HG03442 (cell line): ENCODE measurements at regions not wholly inside any gene's neighbourhood (a gene's known extent, or its start where the extent isn't known, plus 50 kb on each side); places are given as distances from the start of the nearest gene placed in this dataset.

ENCODE experiments used
- ATAC-seq: cut with Tn5 transposase; IDR thresholded peaks from one replicate; pipeline ENCODE4 v1.9.1; 2021; ENCODE audit warnings: mild to moderate bottlenecking, moderate library complexity; ENCODE audit not compliant: unreplicated experiment

DNA sequence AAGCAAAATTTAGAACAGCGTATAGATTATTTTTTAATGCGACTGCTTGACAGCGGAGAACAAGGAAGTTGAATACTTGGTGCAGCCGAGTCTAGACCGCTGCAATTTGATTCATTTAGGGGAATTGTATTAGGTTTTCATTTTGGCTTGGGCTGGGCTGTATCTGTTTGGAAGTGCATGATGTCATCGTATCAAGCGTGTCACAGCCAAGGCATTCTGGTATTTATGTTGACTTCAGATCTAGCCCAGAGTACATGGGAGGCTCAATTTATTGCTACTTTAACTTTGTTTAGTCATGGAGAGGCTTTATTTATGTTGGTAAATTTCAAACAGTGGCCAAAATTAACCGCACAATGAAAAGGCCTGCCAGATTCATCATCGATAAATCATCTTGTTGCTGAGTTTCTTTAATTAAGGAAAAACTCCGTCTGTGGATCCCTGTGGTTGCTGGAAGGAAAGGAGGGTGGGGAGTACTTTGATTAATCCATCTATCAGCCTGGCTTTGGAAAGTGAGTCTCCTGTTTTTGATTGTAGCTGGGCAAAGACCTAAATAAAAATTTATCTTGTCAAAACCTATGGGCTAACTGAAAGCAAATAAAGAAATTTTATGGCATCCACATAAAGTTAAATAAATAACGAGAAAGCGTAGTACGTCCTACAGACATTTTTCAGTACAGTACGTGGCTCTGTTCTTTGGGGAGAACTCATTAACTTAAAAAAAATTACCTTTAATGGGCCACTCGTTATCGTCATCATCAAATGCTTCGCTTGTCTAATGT lies 230.4 kb upstream of the SPRED2 start:
- ATAC-seq: no peak

DNA sequence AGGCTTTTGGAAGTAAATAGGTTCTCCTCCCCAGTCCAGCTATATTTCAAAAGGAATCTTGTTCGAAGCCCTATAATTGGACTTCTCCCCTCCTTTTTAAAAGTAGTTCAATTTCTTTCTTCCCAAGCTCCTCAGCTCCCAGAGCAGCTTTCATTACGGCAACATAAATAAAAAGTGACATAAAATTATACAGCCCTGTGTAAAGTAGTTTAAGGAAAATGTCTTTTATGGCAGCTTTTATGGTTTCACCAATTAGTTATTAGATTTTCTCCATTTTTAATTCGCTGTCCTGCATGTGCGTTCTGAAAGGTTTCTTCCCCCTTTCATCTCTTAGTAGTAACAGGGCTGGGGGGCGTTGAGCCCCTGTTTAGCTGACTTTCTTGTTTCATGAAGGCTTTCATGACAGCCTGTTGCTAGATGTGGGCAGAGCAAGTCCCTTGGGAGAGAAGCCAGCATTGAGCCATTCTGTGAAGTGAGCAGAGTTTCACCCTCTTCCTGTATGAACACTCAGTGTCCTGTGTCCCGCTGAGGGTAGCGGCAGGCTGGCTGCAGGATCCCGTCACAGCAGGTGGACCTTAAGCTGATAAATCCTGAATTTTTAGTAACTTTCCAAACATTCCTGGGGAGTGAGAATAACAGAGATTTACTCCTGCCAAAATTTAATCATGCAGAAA lies 229.7 kb upstream of the SPRED2 start:
- ATAC-seq: no peak

DNA sequence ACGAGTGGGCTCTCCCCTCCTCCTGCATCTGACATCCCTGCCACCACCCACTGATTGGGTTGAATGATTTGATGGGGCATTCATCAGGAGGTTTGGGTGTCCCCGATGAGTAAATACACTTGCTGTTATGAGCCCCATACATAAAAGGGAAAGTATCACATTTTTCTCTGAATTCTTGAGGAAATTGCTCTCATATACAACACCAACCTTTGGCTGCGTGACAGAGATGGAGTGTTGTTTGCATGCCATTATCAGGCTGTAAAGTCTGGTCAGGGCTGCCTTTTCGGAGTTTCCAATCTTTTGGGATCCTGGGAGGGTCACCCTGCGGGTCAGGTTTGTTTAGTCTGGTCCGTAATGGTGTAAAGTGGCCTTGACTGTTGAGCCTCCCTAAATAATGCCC lies 227.9 kb upstream of the SPRED2 start:
- no peak for ATAC-seq

DNA sequence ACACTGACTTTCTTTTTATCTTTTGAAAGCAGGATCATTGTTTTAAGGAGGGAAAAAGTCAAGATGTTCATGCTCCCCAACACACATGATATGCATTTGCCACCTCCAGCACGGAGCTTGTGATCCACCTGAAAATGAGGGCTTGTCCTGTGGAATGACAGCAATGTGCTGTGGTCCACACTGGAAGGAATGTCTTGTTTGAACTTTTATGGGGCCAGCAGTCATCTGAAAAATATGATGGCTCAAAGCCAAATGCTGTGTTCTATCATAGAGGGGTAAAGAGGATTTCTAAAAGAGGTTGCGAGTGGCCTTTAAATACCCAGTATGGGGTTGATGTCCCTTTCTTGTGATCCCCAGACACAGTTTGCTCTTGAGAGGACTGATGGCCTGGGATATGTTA lies 226.5 kb upstream of the SPRED2 start:
- ATAC-seq: no peak

DNA sequence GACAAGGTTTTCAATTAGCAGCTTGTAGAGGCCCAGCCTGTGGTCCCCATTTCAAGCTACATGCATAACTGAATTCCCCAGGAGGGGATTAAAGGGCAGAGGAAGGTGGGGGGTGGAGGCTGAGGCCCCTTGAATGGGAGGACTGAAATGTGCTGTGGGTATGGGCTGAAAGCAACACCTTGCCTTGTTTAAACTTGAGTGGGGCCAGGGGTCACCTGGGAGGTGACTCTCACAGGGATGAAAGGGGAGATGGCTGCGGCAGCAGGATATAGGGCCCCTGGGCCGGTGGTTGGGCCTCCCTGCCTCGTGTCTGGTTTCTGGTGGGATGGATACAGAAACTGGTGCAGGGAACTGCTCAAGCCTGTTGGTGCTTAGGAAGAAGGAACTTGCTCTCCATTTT lies 225.9 kb upstream of the SPRED2 start:
- ATAC-seq: no peak

DNA sequence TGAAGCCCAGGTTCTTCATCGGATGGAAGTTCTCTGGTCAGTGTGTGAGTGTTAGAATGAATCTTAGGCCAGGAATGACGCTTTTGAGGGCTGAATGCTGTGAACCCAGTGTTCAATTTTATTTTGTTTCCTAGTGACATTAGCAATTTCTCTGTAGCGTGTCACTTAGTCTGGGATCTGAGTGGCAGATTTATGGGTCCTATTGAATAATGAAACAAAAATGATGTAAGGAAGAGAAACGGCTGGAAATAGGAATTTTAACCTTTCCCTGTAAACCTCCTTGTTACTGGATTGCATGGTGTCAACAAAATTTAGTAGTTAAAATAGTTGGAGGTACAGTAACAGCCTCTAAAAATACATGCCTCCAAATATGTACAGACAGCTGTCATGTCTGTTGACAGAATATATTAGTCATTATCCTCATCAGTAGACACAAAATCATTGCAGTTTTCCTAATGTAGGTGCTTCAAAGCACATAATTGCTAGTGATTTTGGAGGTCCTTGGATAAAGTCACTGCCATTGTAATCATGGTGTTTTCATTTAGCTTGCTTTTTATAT lies 223.8 kb upstream of the SPRED2 start:
- no peak for ATAC-seq

DNA sequence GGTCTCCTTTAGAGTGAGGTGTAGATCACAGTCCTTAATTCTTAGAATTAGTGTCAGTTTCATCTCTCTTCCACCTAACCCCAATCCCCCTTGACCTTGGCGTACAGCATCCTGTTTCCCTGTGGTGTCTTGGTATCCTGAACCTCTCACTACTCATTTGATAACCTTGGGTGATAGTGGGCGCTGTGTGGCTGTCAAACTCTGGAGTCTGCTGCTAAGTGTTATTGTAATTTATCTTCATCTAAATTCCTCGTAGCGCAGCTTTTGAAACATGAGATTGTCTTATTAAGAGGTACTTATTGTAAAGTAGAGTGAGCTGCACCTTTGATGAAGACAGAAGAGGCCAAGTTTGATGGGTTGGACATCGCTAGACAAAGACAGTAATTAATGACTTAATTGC lies 222.6 kb upstream of the SPRED2 start:
- ATAC-seq: no peak

DNA sequence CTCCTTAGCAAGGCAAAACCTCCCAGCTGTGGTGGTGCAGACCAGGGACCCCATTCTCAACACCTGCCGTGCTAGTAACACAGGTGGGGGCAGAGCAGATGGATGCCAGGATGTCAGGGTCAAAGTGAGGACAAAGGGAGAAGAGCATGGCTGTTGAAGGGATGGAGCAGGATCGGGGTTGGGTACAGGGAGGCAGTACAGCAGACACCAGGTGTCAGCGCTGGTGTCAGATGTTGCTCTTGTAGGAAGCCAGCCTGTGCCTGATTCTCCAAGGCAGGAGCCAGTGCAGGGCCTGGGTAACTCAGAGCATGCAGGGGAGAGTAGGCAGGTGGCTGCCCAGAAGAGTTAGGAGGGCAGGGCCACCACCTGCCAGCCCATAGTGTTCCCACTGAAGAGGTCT lies 222.1 kb upstream of the SPRED2 start:
- ATAC-seq: no peak

DNA sequence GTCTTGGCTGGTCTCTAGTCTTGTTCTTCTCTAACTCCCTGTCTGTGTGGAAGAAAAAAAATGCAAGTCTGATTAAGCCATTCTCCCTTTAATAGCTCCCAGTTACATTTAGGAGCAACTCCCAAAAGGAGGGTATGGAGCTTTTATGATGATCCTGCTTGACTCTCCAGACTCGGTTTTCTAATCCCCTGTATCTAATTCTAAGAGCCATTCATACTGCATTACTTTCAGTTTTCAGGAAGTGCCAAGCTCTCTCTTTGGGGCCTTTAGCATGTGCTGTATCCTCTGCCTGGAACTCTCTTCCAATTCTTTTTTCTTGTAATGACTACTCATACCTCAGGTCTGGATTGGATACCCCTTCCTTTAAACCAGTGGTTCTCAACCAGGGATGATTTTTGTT lies 219.7 kb upstream of the SPRED2 start:
- ATAC-seq: no peak

DNA sequence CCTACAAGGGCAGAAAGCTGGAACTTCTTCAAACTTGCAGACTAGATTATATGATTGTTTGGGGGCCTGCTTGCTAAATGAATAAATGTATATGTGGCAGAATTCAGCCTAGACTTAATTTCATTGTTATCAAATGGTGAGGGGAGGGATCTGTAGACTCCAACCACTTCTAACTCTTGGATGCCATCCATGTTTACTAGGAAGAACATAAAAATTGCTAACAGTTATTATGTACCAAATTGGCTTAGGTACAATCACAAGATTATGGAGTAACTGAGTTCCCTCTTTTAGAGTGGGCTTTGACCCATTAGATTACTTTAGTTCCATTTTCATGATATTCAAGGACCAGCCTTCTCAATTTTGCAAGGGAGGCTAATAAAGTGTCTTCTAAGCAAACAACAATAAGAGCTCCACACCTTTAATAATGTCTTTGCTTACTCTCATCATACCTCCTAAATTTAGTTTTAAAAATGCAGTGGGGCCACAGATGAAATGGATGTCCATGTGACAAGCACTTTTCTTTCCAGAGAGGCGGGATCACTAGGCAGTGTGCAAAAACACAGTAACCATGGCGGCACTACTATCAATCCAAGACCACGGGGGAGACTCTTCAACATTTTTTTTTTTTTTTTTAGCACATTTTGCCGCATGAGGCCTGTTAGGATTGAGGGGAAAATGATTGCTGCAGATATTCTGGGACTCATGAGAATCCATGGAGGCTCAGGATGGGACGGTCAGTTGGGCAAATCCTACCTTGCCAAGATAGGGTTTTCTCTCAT lies 217.6 kb upstream of the SPRED2 start:
- no peak for ATAC-seq

DNA sequence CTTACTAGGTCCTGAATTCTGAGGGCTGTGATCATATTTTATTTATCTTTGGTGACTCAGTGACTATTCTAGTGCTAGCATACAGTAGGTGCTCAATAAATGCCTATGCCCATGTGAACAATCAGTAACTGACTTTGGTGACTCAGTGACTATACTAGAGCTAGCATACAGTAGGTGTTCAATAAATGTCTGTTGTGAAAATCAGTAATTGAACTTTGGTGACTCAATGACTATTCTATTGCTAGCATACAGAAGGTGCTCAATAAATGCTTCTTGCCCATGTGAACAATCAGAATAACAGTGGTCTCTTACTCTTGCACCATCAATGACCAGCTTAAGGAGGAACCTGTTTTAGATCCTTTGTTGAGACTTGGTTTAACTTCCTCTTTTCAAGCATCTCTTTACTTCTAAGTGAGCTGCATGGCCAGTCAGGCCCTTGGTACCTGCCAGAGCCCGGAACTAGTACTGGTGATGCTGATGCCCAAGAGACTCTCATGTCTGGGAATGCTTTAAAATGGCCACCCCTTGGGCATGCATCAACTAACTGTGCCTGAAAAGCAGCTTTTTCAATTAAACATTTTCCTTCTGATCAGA lies 214.9 kb upstream of the SPRED2 start:
- no peak for ATAC-seq

DNA sequence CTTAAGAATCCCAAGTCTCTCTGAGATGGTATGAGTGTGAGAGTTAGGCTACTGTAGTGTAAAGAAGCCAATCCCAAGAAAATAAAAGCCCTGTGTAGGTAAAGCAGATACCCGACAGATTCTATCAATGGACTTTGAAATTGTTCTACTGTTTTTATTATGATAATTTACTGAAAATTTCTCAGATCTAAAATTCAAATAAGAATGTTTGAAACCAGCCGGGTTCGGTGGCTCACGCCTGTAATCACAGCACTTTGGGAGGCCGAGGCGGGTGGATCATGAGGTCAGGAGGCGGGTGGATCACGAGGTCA lies 208.3 kb upstream of the SPRED2 start:
- ATAC-seq: no peak

DNA sequence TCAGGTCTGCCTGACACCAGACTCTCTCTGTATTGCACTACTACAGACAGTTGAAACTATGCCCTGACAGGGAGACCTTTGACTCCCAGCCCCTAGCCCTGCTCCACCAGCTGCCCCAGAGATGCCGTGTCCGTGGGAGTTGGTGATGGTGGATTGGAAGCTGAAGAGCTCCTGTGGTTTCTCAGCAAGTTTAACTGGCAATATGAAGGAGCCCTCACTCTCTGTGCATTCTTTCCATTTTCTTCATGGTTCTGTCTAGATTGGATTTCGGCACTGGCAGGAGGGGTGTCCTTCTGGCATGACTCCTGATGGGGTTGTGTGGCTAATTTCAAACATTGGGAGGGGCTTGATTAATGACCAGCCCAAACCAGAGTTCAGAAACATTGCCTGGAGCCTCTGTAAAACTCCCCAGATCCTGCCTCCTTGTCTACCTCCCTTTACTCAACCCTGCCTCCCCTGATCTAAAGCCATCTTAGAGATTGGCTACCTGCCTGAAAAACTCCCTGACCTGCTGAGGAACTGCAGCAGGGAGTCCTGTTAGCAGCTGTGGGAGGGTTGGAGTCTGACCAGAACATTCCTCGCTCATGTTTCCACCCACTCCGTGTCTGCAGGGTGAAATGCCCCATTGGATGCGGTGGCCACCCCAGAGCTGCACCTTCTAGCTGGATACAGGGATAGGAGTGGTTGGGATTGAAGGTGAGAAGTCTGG lies 206.9 kb upstream of the SPRED2 start:
- no peak for ATAC-seq

DNA sequence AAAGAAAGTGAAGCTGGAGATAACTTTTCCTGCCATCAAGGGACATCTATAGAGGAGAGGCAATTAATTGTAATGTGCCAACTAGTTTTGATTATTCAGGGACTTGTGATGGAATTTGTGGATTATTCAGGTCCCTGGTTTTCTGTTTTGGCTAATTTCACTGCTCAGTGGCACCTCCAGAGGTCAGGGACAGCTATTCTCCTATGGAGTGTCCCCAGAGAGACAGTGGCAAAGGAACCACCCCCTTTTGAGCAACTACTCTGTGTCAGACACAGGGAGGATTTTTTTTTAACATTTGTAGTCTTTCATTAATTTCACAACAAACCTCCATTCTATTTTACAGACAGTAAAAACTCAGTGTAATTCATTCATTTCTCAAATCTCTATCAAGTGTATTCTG lies 206.0 kb upstream of the SPRED2 start:
- ATAC-seq: no peak

DNA sequence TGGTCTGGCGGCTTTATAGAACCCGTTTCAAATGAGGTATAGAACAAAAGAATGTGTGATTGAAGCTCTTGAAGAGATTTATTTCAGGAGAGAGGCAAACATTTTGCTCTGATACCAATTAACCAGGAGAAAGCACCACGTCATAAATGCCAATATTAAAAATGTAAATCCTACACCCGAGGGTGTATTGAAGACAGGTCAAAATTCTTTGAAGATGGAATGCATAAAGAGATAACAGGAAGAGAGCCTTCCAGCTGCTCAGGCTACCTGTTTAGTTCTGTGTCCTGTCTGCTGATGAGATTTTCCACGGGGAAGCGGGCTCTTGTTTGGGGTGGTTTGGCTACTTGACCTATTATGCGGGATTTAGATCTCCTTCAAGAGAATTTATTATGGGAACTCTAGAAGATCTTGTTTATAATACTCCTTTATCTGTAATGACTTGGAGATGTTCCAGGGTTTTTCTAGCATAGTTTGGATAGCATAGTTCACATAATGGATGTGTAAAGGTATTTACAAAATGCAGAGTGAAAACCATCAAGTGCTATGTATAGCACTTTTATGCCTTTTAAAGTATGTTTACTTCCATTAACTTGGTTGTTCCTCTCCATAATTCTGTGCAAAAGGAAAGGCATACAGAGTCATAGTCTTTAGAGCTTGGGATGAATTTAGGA lies 204.5 kb upstream of the SPRED2 start:
- no peak for ATAC-seq

DNA sequence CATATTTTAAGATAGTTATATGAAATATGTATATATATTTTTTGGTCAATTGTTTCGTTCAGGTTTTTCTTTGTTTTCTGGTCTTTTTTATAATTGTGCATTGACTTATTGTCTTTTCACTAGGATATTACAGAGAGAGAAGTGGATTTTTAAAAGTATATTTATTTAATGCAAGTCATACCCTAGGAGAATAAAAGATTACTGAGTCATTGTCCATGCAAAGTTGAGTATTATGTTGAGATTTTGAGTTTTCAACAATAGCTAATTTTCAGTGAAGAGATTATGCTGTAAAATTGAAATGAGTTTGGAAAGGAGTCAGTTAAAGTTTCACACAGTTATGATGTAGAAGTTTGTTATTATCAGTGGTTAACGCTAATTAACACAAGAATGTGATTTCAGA lies 203.6 kb upstream of the SPRED2 start:
- no peak for ATAC-seq

DNA sequence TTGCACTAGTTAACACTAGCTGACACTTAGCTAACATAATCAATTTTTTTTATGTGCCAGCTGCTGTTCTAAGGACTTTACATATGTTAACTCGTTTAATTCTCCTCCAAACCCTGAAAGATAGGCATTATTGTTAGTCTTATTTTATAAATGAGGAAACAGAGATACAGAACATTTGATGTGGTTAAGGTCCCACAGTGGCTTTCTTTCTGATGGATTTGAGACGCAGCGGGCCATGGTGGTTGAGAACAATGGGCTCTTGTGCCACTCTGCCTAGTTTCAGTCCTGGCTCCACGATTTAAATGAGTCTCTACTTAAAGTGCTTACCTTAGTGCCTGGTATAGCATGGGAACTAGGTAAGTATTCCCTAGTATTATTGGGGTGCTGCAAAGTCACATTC lies 201.9 kb upstream of the SPRED2 start:
- ATAC-seq: no peak

DNA sequence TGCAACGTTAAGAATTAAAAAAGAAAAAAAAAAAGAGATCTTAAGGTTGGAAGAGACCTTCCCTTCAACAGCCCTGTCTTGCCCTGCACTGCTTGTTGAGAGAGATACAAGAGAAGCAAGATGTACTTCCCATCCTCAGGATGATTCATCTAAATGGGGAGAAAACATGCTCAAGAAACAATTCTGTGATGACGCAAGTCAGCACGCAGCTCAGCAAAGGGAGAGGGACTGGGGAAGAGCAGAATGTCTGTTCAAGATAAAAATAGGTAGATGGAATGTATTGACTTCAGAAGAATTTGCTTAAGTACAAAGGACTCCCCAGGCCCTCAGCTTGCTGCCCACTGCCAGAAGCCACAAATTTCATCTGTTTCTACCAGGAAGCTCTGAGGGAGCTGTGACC lies 198.2 kb upstream of the SPRED2 start:
- ATAC-seq: no peak

DNA sequence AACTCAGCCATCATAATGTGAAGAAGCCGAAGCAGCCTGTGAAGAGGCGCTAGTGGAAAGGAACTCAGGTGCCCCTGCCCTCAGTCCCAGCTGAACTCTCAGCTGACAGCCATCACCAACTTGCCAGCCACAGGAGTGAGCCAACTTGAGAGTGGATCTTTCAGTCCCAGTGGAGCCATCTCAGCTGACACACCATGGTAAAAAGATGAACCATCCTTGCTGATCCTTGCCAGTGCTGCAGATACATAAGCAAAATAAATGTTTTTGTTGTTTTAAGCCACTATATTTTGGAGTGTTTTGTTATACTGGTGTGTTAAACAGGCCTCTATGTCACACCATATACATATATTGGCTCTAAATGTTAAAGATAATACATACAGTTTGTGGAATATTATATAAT lies 195.8 kb upstream of the SPRED2 start:
- no peak for ATAC-seq

DNA sequence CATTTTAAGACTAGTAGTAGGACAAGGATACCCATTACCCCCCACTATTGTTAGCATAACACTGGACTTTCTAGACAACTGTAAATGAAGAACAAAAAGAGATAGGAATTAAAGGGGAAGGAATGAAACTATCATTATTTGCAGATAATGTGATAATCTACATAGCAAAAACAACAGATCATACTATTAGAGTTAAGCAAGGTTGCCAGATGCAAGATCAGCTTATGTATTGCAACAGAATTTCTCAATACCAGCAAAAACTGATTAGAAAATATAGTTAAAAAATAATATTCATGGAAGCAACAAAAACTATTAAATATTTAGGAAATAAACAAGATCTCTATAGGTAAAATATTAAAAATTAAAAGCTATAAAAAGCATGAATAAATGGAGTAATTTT lies 194.4 kb upstream of the SPRED2 start:
- no peak for ATAC-seq
